HCT116 (cell line): ENCODE measurements at regions not wholly inside any gene's neighbourhood (a gene's known extent, or its start where the extent isn't known, plus 50 kb on each side); places are given as distances from the start of the nearest gene placed in this dataset.

Experiments
- ATAC-seq: fragments of 200-7000 bp; cut with Tn5 transposase; 2 replicates; pipeline ENCODE4 v1.9.1; 2020; ENCODE audit warnings: mild to moderate bottlenecking, moderate library complexity
- BruUV-seq: library from RNA; stranded (reverse); fragments of 400-500 nt; replicated peaks from 2 replicates; lab custom pipeline; 2021; lab: Mats Ljungman, UMichigan
- CTCF ChIA-PET: fragments of 300-600 bp; sonication (Branson Sonifier 250); formaldehyde crosslinking; loops from one replicate; lab custom pipeline; 2021; ENCODE audit warnings: antibody characterized with exemption; lab: Charles Lee
- POLR2A ChIA-PET: fragments of 300-600, 350-600 bp; sonication (Branson Sonifier 250); formaldehyde crosslinking; loops from one replicate; lab custom pipeline; 2021; ENCODE audit warnings: antibody characterized with exemption; lab: Charles Lee
- RAD21 ChIA-PET, 2 experiments: fragments of 300-600 bp; sonication (Branson Sonifier 250); formaldehyde crosslinking; loops; one replicate each; lab custom pipeline; 2023; ENCODE audit warnings: low total read pairs in 2 of 2; ENCODE audit not compliant: uncharacterized antibody in 2 of 2, unreplicated experiment in 2 of 2, low non-redundant PET in 1 of 2; lab: Charles Lee
- DNase-seq: peaks from one replicate; pipeline ENCODE4 v3.0.0-alpha.2; 2010; ENCODE audit warnings: low read depth, low spot score
- H2AFZ ChIP-seq: fragments of 200-600 bp; shearing (Covaris generic), sonication (generic); 2 replicates; pipeline ENCODE4 v1.6.1; 2017; ENCODE audit warnings: low read depth, mixed run types, mixed read lengths, antibody characterized with exemption, low read length; ENCODE audit not compliant: poor library complexity, severe bottlenecking
- H3K27ac ChIP-seq: 2 replicates; pipeline ENCODE4 v1.5.1; 2012; ENCODE audit warnings: low read depth, low read length
- H3K27me3 ChIP-seq: fragments of 200-600 bp; sonication (generic); 2 replicates; pipeline ENCODE4 v1.6.1; 2016; ENCODE audit warnings: mixed run types, low read length, mixed read lengths; ENCODE audit not compliant: insufficient read depth
- H3K36me3 ChIP-seq, 2 experiments: fragments of 200-500 bp in 1 of 2; fragments of 200-600 bp in 1 of 2; sonication (Bioruptor generic) in 1 of 2; sonication (generic) in 1 of 2; 2 replicates each; pipeline versions ENCODE4 v1.5.1 to v1.6.1; 2014 to 2016; ENCODE audit warnings: low read length in 2 of 2, inconsistent platforms in 1 of 2, mixed read lengths in 1 of 2, mixed run types in 1 of 2; ENCODE audit not compliant: insufficient read depth in 2 of 2, control insufficient read depth in 1 of 2
- H3K4me1 ChIP-seq, 2 experiments: fragments of 200-600 bp in 1 of 2; sonication (generic) in 1 of 2; 2 replicates each; pipeline versions ENCODE4 v1.5.1 to v1.6.1; 2012 to 2017; ENCODE audit warnings: low read length in 2 of 2, inconsistent platforms in 1 of 2, mild to moderate bottlenecking in 1 of 2, mixed read lengths in 1 of 2, mixed run types in 1 of 2, moderate library complexity in 1 of 2; ENCODE audit not compliant: insufficient read depth in 2 of 2, control insufficient read depth in 1 of 2
- H3K4me2 ChIP-seq: fragments of 200-600 bp; sonication (generic); 2 replicates; pipeline ENCODE4 v1.6.1; 2017; ENCODE audit warnings: mixed run types, low read length, mixed read lengths
- H3K4me3 ChIP-seq, 2 experiments: fragments of 200-600 bp in 1 of 2; sonication (generic) in 1 of 2; replicated peaks in 1 of 2; 2 replicates each; pipeline ENCODE4 v1.5.1; 2011 to 2016; ENCODE audit warnings: low read length in 2 of 2, control low read depth in 1 of 2, low read depth in 1 of 2, mild to moderate bottlenecking in 1 of 2, mixed read lengths in 1 of 2, mixed run types in 1 of 2
- H3K79me2 ChIP-seq: fragments of 200-600 bp; sonication (generic); 2 replicates; pipeline ENCODE4 v1.6.1; 2017; ENCODE audit warnings: mild to moderate bottlenecking, mixed run types, low read length, moderate library complexity, mixed read lengths; ENCODE audit not compliant: insufficient read depth
- H3K9ac ChIP-seq: fragments of 200-600 bp; sonication (generic); 2 replicates; pipeline ENCODE4 v1.6.1; 2016; ENCODE audit warnings: low read length, mixed read lengths
- H3K9me2 ChIP-seq: fragments of 200-600 bp; sonication (generic), shearing (Covaris generic); 2 replicates; pipeline ENCODE4 v1.6.1; 2017; ENCODE audit warnings: mixed run types, mild to moderate bottlenecking, moderate library complexity; ENCODE audit not compliant: insufficient read depth
- H3K9me3 ChIP-seq, 2 experiments: fragments of 200-500 bp in 1 of 2; fragments of 200-600 bp in 1 of 2; sonication (Bioruptor generic) in 1 of 2; sonication (generic) in 1 of 2; 2 replicates each; pipeline ENCODE4 v1.6.1; 2014 to 2017; ENCODE audit warnings: low read length in 2 of 2, mixed read lengths in 2 of 2, inconsistent platforms in 1 of 2, low read depth in 1 of 2, mild to moderate bottlenecking in 1 of 2, mixed run types in 1 of 2, moderate library complexity in 1 of 2; ENCODE audit not compliant: control insufficient read depth in 1 of 2, insufficient read depth in 1 of 2
- H4K20me1 ChIP-seq: fragments of 200-600 bp; sonication (generic), shearing (Covaris generic); 2 replicates; pipeline ENCODE4 v1.6.1; 2017; ENCODE audit warnings: mixed run types, mild to moderate bottlenecking, moderate library complexity; ENCODE audit not compliant: insufficient read depth
- CEBPB ChIP-seq: IDR thresholded peaks from 2 replicates; pipeline ENCODE4 v1.6.1; 2012; ENCODE audit warnings: low read depth
- EZH2phosphoT487 ChIP-seq: fragments of 200-600 bp; IDR thresholded peaks from 2 replicates; pipeline ENCODE4 v1.6.1; 2018; ENCODE audit warnings: antibody characterized with exemption, borderline replicate concordance
- POLR2A ChIP-seq: IDR thresholded peaks from 2 replicates; pipeline ENCODE4 v1.7.0; 2011; ENCODE audit warnings: borderline replicate concordance; ENCODE audit not compliant: insufficient read depth, insufficient read length; ENCODE audit errors: extremely low read depth
- POLR2AphosphoS5 ChIP-seq: IDR thresholded peaks from 2 replicates; pipeline ENCODE4 v1.6.1; 2011; ENCODE audit warnings: mild to moderate bottlenecking, low read depth, low read length, moderate library complexity
- SIN3A ChIP-seq: IDR thresholded peaks from 2 replicates; pipeline ENCODE4 v1.6.1; 2012; ENCODE audit warnings: low read depth
- TCF7L2 ChIP-seq: IDR thresholded peaks from 2 replicates; pipeline ENCODE4 v1.7.0; 2011; ENCODE audit warnings: borderline replicate concordance, inconsistent platforms; ENCODE audit not compliant: insufficient read depth, insufficient read length; ENCODE audit errors: extremely low read depth
- YY1 ChIP-seq: IDR thresholded peaks from 2 replicates; pipeline ENCODE4 v1.6.1; 2011; ENCODE audit warnings: low read length, low read depth, moderate library complexity, mild to moderate bottlenecking; ENCODE audit not compliant: insufficient replicate concordance; ENCODE audit errors: extremely low read depth
- ZNF274 ChIP-seq: fragments of 200-500 bp; sonication (Bioruptor generic); IDR thresholded peaks from 2 replicates; pipeline ENCODE4 v1.6.1; 2014; ENCODE audit warnings: mild to moderate bottlenecking, low read depth, low read length, inconsistent platforms
- intact Hi-C: fragments of 100-400 bp; cut with micrococcal nuclease; formaldehyde crosslinking; loops from 2 replicates; pipeline ENCODE4 v1.10.0; 2022
- TF ChIP-seq, protein P1 (sequence below): IDR thresholded peaks from 2 replicates; pipeline ENCODE4 v1.6.1; 2012
- TF ChIP-seq, protein P2 (sequence below): IDR thresholded peaks from 2 replicates; pipeline ENCODE4 v1.6.1; 2011; ENCODE audit warnings: mild to moderate bottlenecking, low read length, moderate library complexity; ENCODE audit not compliant: insufficient replicate concordance; ENCODE audit errors: extremely low read depth

DNA sequence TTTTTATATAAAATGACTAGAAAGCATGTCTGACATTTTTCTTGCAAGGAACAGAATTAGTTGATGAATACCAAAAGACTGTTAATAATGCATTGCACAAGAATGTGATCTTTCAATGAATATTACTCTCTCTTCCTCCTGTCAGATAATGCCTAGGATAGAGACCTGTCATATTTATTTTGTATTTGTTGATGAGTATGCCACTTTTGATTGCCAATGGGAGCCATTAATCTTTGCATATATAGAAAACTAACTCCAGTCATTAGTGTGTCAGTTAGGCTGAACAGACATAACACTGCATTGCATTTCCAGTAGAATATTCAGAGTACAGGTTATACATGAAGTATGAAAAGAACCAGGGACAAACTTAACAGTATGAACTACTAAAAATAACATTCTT, 1125.3 kb downstream of the LRFN5 start:
- H3K79me2 ChIP-seq: no peaks in the 10 kb centered on the region
- no peaks in the 10 kb centered on the region for H3K27me3 ChIP-seq
- ChIA-PET POLR2A (no interaction called here), RAD21 (no interaction called here), CTCF (no interaction called here)
- H3K9me3 ChIP-seq: no peaks in the 10 kb centered on the region
- intact Hi-C loops: no loop called here
- H4K20me1 ChIP-seq: no peaks in the 10 kb centered on the region
- H3K4me3 ChIP-seq: no peak overlapping the region
- H2AFZ ChIP-seq: no peak overlapping the region
- DNase-seq: no peak
- H3K4me2 ChIP-seq: no peak overlapping the region
- H3K36me3 ChIP-seq: no peaks in the 10 kb centered on the region
- H3K9ac ChIP-seq: no peak overlapping the region
- no TSS peak for BruUV-seq
- no peaks in the 10 kb centered on the region for H3K4me1 ChIP-seq
- no peak overlapping the region for H3K27ac ChIP-seq
- ATAC-seq: no peak
- no peak for TF ChIP-seq POLR2AphosphoS5
- TF ChIP-seq, protein P1, sequence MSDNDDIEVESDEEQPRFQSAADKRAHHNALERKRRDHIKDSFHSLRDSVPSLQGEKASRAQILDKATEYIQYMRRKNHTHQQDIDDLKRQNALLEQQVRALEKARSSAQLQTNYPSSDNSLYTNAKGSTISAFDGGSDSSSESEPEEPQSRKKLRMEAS: no peak
- no peak for TF ChIP-seq POLR2A
- no peak for TF ChIP-seq TCF7L2
- TF ChIP-seq, protein P2, sequence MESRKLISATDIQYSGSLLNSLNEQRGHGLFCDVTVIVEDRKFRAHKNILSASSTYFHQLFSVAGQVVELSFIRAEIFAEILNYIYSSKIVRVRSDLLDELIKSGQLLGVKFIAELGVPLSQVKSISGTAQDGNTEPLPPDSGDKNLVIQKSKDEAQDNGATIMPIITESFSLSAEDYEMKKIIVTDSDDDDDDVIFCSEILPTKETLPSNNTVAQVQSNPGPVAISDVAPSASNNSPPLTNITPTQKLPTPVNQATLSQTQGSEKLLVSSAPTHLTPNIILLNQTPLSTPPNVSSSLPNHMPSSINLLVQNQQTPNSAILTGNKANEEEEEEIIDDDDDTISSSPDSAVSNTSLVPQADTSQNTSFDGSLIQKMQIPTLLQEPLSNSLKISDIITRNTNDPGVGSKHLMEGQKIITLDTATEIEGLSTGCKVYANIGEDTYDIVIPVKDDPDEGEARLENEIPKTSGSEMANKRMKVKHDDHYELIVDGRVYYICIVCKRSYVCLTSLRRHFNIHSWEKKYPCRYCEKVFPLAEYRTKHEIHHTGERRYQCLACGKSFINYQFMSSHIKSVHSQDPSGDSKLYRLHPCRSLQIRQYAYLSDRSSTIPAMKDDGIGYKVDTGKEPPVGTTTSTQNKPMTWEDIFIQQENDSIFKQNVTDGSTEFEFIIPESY: no peak
- no peak for TF ChIP-seq EZH2phosphoT487
- no peak for TF ChIP-seq SIN3A
- no peak for TF ChIP-seq YY1
- TF ChIP-seq ZNF274: no peak
- TF ChIP-seq CEBPB: no peak
- no peaks in the 10 kb centered on the region for H3K9me2 ChIP-seq
